H1 (cell line): ENCODE measurements at regions not wholly inside any gene's neighbourhood (a gene's known extent, or its start where the extent isn't known, plus 50 kb on each side); places are given as distances from the start of the nearest gene placed in this dataset.

Experiments
- BCL11A ChIP-seq, 2 experiments: IDR thresholded peaks; one replicate each; pipeline ENCODE4 v1.6.1; 2011; ENCODE audit warnings: low read depth in 2 of 2, low read length in 2 of 2, mild to moderate bottlenecking in 2 of 2
- CHD1 ChIP-seq: IDR thresholded peaks from 2 replicates; pipeline ENCODE4 v1.6.1; 2012; ENCODE audit warnings: low read depth, low read length, improper control_type of control experiment
- SP1 ChIP-seq: IDR thresholded peaks from 2 replicates; pipeline ENCODE4 v1.6.1; 2011; ENCODE audit warnings: low read depth, low read length
- SP2 ChIP-seq: IDR thresholded peaks from 2 replicates; pipeline ENCODE4 v1.6.1; 2012; ENCODE audit warnings: mild to moderate bottlenecking, low read length, inconsistent platforms
- SRF ChIP-seq: IDR thresholded peaks from 2 replicates; pipeline ENCODE4 v1.6.1; 2011; ENCODE audit warnings: mild to moderate bottlenecking, low read depth, low read length, moderate library complexity
- SUZ12 ChIP-seq: fragments of 200-600 bp; sonication (generic); IDR thresholded peaks from 2 replicates; pipeline ENCODE4 v1.6.1; 2012; ENCODE audit warnings: mild to moderate bottlenecking, inconsistent platforms, low read length, moderate library complexity, mixed read lengths
- TAF7 ChIP-seq: optimal IDR thresholded peaks from 2 replicates; pipeline ENCODE3; 2011; ENCODE audit warnings: low read depth, mild to moderate bottlenecking, inconsistent platforms, low read length, moderate library complexity, borderline replicate concordance

- TF ChIP-seq TAF7 (no peak), BCL11A (IDR thresholded peaks at IDR 0.05; ENCODE audit: low read depth in 2 of 2, low read length in 2 of 2) (no peak), SUZ12 (no peak), SP2 (no peak), SP1 (no peak), CHD1 (no peak), SRF (no peak)
These were observed 57.4 kb downstream of the SOCS3 start (continued) for GRCh38 chr17:78302478-78302877.
